Large intestine (tissue), 3 donors: ENCODE measurements at regions not wholly inside any gene's neighbourhood (a gene's known extent, or its start where the extent isn't known, plus 50 kb on each side); places are given as distances from the start of the nearest gene placed in this dataset.
"Not testable (repeated sequence)": the region's sequence is repeated elsewhere in the genome, so short reads cannot be mapped to it uniquely, and the experiment has no call there.

Experiments
- DNase-seq, 2 donors: peaks; one replicate each; pipeline versions ENCODE4 v3.0.0 to v3.0.0-alpha.2; 2013
- H3K27ac ChIP-seq: one replicate; pipeline ENCODE4 v1.5.1; 2013; ENCODE audit warnings: low read length
- H3K27me3 ChIP-seq: 2 replicates; pipeline ENCODE4 v1.6.1; 2013; ENCODE audit warnings: low read length; ENCODE audit not compliant: control insufficient read depth, insufficient read depth
- H3K36me3 ChIP-seq: 2 replicates; pipeline ENCODE4 v1.6.1; 2013; ENCODE audit warnings: low read length; ENCODE audit not compliant: control insufficient read depth, insufficient read depth
- H3K4me1 ChIP-seq: one replicate; pipeline ENCODE4 v1.6.1; 2013; ENCODE audit warnings: low read length; ENCODE audit not compliant: control insufficient read depth, insufficient read depth
- H3K4me3 ChIP-seq: one replicate; pipeline ENCODE4 v1.5.1; 2013; ENCODE audit warnings: low read length
- H3K9me3 ChIP-seq: one replicate; pipeline ENCODE4 v1.6.1; 2013; ENCODE audit warnings: mild to moderate bottlenecking, low read depth, low read length, moderate library complexity; ENCODE audit not compliant: control insufficient read depth
- WGBS: methylation state at CpG from one replicate; pipeline ENCODE4 v1.1.5; 2013; ENCODE audit warnings: low lambda C conversion rate; ENCODE audit not compliant: insufficient coverage; 5-methylcytosine and 5-hydroxymethylcytosine counted together

DNA sequence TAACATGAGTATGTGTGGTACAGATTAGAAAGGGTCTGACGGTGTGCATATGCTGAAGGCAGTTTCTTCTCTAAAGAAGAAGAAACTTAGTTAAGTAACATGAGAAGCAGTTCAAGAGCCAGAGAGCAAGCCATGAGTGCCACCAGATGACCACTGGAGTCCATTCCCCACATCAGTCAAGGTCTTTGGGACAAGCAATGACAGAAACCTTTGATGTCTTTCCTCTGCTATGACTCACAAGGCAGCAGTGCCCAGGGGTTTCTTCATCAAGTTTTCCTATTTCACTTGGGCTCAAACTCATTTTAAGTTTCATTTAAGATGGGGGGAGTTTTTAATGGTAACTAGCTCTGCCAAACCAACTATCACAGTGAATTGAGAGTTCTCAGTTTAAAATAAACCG lies 303.8 kb upstream of the TBX18 start:
- DNase-seq: no peak
- Histone ChIP-seq H3K27ac (no peak overlapping the region), H3K4me3 (no peak overlapping the region), H3K27me3 (no peaks in the 10 kb centered on the region), H3K9me3 (no peaks in the 10 kb centered on the region), H3K36me3 (no peaks in the 10 kb centered on the region), H3K4me1 (no peaks in the 10 kb centered on the region)
- no CpG with 5 or more reads among the region's 2 CpGs for WGBS

DNA sequence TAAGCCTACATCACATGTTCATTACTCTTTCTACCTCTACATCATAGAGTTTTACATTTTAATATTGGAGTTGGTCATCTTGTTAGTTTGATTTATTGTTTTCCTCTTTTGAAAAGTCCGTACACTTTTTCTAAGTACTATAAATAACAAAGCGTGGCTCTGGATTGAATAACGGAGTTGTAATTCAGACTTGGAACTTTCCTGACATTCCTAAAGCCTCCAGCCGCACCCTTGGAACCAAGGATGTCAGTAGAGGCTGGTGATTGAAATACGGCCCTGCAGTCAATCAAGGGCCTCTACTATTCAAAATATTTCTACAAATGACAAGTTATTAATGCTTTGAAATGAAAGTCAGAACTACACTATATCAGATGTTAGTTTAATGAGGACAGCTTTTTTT lies 301.9 kb upstream of the TBX18 start:
- H3K27me3 ChIP-seq: no peaks in the 10 kb centered on the region
- H3K9me3 ChIP-seq: no peaks in the 10 kb centered on the region
- no peak overlapping the region for H3K4me3 ChIP-seq
- WGBS: 83% methylated on average over 2 of the region's 5 CpGs
- H3K4me1 ChIP-seq: no peaks in the 10 kb centered on the region
- no peak for DNase-seq
- H3K36me3 ChIP-seq: no peaks in the 10 kb centered on the region
- H3K27ac ChIP-seq: no peak overlapping the region

DNA sequence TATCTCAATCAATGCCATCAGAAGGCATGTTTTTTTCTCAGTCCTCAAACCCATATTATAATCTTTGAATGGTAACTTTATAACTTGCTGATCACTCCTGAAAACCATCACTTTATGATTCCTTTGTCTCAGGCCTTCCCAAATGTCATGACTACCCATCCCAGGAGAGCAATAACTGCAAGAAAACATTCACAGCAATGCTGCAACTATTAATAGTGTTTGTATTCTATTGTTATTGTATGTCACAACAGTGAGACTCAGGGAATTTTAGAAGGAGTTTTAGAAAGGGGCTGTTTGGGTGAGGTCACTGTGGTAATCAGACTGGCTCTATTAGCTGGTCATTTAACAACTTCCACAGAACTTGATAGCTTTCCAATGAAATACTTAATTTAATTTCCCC lies 301.4 kb upstream of the TBX18 start:
- no peak overlapping the region for H3K27ac ChIP-seq
- DNase-seq: no peak
- no peaks in the 10 kb centered on the region for H3K36me3 ChIP-seq
- H3K4me3 ChIP-seq: no peak overlapping the region
- no peaks in the 10 kb centered on the region for H3K4me1 ChIP-seq
- H3K9me3 ChIP-seq: no peaks in the 10 kb centered on the region
- no peaks in the 10 kb centered on the region for H3K27me3 ChIP-seq

DNA sequence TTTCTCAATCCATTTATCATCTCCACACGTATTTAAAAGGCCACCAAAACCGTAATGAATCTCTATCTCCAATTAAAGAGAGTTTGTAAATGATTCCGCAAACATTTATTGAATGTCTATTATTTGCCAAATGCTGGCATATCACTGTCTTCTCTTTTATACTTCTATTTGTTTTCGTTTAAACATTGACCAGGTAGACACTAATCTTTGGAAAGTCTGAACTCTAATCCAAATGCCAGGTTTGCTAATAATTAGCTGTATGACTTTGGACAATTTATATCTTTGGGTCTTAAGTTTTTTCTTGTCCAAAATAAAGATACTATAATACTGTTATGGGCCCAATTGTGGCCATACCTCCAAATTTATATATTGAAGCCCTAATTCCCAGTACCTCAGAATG lies 299.2 kb upstream of the TBX18 start:
- Histone ChIP-seq H3K4me3 (no peak overlapping the region), H3K36me3 (no peaks in the 10 kb centered on the region), H3K9me3 (no peaks in the 10 kb centered on the region), H3K27ac (no peak overlapping the region), H3K27me3 (no peaks in the 10 kb centered on the region), H3K4me1 (no peaks in the 10 kb centered on the region)
- WGBS: no CpG with 5 or more reads among the region's 4 CpGs
- no peak for DNase-seq

DNA sequence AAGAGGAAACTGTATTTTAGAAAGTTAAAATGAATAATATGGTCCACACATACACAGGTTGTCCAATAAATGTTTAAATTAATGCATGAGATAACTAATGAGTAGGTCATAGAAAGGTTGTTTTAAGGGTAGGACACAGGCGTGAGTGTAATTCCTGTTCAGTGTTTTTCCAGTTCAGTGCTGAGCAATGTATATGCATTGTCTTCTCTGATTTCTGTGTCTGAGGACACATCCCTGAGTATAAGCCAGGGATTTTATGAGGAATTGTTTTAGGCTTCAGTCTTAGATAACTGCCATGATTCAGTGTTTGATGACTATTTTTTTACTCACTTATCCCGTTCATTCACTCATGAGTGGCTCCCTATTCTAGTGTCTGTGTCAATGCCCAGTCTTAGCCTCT lies 298.5 kb upstream of the TBX18 start:
- Histone ChIP-seq H3K4me1 (no peaks in the 10 kb centered on the region), H3K27ac (no peak overlapping the region), H3K27me3 (no peaks in the 10 kb centered on the region), H3K4me3 (no peak overlapping the region), H3K36me3 (no peaks in the 10 kb centered on the region), H3K9me3 (no peaks in the 10 kb centered on the region)
- WGBS: 86% methylated on average over 1 of the region's 2 CpGs
- DNase-seq: no peak

DNA sequence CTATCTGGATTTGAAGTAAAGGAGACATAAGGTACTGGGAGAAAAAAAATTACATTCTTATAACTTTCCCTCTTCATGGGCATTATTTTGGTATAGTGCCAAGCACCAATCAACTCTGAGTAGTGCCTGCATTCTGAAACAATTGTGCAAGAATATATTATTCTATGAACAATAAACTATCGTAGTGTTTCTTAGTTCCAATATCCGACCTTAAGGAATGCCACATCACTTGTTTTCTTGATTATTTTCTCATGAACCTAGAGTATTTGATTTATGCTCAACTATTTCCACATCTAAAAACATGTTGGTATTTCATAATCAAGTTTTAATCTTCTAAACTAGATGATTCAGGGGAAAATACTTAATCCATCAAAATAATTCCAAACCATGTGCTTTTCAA lies 294.4 kb upstream of the TBX18 start:
- no peak overlapping the region for H3K27ac ChIP-seq
- H3K4me3 ChIP-seq: no peak overlapping the region
- H3K27me3 ChIP-seq: no peaks in the 10 kb centered on the region
- H3K9me3 ChIP-seq: no peaks in the 10 kb centered on the region
- no peaks in the 10 kb centered on the region for H3K4me1 ChIP-seq
- WGBS: 72% methylated on average over 2 of the region's 2 CpGs
- no peak for DNase-seq
- H3K36me3 ChIP-seq: no peaks in the 10 kb centered on the region

DNA sequence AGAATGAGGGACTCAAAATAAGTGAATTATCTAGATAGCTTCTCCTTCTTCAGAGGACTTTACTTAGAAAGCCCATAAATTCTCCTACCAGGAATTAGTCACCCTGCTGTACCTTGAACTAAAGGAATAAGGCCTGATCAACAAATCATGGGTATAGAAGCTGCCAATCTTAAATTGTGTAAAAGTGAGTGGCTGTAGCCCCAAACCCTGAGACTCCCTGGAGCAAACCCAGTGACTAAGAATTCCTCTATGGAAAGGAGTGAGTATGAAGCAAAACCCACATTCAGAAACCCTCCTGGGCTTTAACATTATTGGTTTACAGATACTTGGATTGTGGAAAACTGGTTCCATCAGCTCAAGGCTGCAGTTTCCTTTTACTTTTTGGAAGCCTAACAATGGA lies 285.8 kb upstream of the TBX18 start:
- H3K4me3 ChIP-seq: no peak overlapping the region
- no peaks in the 10 kb centered on the region for H3K27me3 ChIP-seq
- no peak for DNase-seq
- no peaks in the 10 kb centered on the region for H3K36me3 ChIP-seq
- H3K4me1 ChIP-seq: no peaks in the 10 kb centered on the region
- no peaks in the 10 kb centered on the region for H3K9me3 ChIP-seq
- no peak overlapping the region for H3K27ac ChIP-seq

DNA sequence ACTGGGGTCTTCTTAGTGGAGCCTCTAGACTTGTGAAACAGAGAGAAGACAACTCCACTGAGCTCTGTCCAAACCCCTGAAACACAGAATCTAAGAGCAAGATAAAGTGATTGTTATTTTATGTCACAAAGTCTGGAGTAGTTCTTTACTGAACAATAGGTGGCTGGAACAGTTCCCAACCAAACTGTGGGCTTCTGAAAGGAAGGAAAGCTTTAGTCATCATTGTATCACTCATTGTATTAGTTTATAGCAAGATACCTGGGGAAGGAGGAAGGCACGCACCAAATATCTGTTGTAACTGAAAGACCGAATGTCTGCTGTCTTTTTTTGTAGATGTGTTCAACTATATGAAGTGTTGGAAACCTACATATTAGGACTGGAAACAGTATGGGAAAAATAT lies 284.9 kb upstream of the TBX18 start:
- Histone ChIP-seq H3K4me1 (no peaks in the 10 kb centered on the region), H3K4me3 (no peak overlapping the region), H3K27ac (no peak overlapping the region), H3K9me3 (no peaks in the 10 kb centered on the region), H3K27me3 (no peaks in the 10 kb centered on the region), H3K36me3 (no peaks in the 10 kb centered on the region)
- WGBS: 67% methylated on average over 1 of the region's 2 CpGs
- DNase-seq: no peak

DNA sequence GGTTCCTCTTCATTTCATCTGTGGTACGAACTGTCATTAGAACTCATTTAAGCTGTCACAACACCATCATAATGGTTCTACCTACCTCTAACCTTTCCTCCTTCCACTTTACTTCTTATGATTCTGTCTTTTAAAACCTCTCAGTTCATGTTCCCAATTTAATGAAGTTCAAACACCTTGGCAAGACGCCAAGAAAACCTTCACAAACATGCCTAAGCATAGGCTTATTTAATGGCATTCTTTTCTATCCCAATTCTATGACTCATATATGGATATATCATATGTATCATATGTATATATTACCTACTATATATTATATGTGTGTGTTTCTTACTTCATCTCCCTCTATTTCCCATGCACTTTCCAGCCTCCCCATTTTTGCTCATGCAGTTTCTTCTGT lies 283.4 kb upstream of the TBX18 start:
- no peaks in the 10 kb centered on the region for H3K36me3 ChIP-seq
- WGBS: 73% methylated on average over 2 of the region's 2 CpGs
- no peak overlapping the region for H3K4me3 ChIP-seq
- H3K27ac ChIP-seq: no peak overlapping the region
- H3K4me1 ChIP-seq: no peaks in the 10 kb centered on the region
- H3K9me3 ChIP-seq: no peaks in the 10 kb centered on the region
- H3K27me3 ChIP-seq: no peaks in the 10 kb centered on the region
- DNase-seq: no peak

DNA sequence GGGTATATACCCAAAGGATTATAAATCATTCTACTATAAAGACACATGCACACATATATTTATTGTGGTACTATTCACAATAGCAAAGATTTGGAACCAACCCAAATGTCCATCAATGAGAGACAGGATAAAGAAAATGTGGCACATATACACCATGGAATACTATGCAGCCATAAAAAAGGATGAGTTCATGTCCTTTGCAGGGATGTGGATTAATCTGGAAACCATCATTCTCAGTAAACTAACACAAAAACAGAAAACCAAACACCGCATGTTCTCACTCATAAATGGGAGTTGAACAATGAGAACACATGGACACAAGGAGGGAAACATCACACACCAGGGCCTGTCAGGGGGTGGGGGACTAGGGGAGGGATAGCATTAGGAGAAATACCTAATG lies 281.4 kb upstream of the TBX18 start:
- not testable (repeated sequence) for H3K4me3 ChIP-seq, H3K27ac ChIP-seq, H3K36me3 ChIP-seq, DNase-seq, H3K9me3 ChIP-seq, H3K27me3 ChIP-seq, H3K4me1 ChIP-seq
- WGBS: no CpG with 5 or more reads among the region's 1 CpG

DNA sequence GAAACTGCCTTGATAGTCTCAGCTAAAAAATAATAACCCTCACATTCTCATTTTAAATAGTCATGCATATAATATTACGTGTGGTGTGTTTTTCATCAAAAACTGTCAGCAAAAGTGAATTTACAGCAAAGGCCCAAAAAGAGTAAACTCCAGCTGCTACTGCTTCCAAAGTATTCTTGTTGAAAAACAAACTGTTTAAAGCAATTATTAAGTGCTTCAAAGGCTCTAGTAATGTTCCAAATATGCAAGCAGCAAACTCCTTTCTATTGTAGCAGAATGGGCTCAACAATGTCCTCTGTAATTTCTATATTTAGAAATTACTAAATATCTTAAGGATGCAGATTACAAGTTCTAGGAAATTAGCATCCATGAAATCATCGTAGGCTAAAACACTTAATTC lies 280.0 kb upstream of the TBX18 start:
- no peaks in the 10 kb centered on the region for H3K36me3 ChIP-seq
- H3K27ac ChIP-seq: no peak overlapping the region
- DNase-seq: no peak
- H3K4me3 ChIP-seq: no peak overlapping the region
- no peaks in the 10 kb centered on the region for H3K27me3 ChIP-seq
- no peaks in the 10 kb centered on the region for H3K9me3 ChIP-seq
- no CpG with 5 or more reads among the region's 2 CpGs for WGBS
- no peaks in the 10 kb centered on the region for H3K4me1 ChIP-seq

DNA sequence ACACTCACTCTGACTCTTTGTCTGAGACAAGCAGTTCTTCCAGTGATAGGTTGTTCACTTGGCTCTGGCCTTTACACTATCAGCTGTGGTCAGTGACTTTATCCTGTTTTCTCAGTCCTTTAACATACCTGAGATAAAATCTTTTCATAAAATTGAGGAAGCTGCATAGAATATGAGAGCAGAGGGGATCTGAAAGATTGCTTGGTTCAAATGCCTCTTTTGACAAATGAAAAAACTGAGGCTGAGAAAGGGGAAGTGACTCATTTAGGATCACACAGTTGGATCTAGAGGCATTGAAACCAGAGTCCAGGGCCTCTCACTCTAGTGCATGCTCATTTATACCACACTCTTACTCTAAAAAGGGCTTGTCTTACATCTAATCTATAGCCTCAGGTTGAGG lies 277.0 kb upstream of the TBX18 start:
- H3K4me1 ChIP-seq: no peaks in the 10 kb centered on the region
- no peak overlapping the region for H3K4me3 ChIP-seq
- H3K9me3 ChIP-seq: no peaks in the 10 kb centered on the region
- no peaks in the 10 kb centered on the region for H3K36me3 ChIP-seq
- H3K27me3 ChIP-seq: no peaks in the 10 kb centered on the region
- DNase-seq: no peak
- H3K27ac ChIP-seq: no peak overlapping the region
